PC-3 (cell line): ENCODE measurements at regions not wholly inside any gene's neighbourhood (a gene's known extent, or its start where the extent isn't known, plus 50 kb on each side); places are given as distances from the start of the nearest gene placed in this dataset.

Source experiments
- EZH2 ChIP-seq: fragments of 300-600 bp; sonication (generic); IDR thresholded peaks from one replicate; pipeline ENCODE4 v1.6.1; 2017; ENCODE audit warnings: antibody characterized with exemption, mild to moderate bottlenecking, low read length; ENCODE audit not compliant: unreplicated experiment
- EZH2phosphoT487 ChIP-seq: fragments of 300-600 bp; sonication (generic); IDR thresholded peaks from 2 replicates; pipeline ENCODE4 v1.6.1; 2018; ENCODE audit warnings: mild to moderate bottlenecking, antibody characterized with exemption, low read length, borderline replicate concordance
- TF ChIP-seq, protein P1 (sequence below): fragments of 300-600 bp; sonication (generic); conservative IDR thresholded peaks from 2 replicates; pipeline ENCODE4 v1.5.1; 2017; ENCODE audit warnings: antibody characterized with exemption, low read depth, mild to moderate bottlenecking, low read length

GRCh38 chr5:6868575-6869215 lies 155.5 kb downstream of the TENT4A start:
- TF ChIP-seq, protein P1, sequence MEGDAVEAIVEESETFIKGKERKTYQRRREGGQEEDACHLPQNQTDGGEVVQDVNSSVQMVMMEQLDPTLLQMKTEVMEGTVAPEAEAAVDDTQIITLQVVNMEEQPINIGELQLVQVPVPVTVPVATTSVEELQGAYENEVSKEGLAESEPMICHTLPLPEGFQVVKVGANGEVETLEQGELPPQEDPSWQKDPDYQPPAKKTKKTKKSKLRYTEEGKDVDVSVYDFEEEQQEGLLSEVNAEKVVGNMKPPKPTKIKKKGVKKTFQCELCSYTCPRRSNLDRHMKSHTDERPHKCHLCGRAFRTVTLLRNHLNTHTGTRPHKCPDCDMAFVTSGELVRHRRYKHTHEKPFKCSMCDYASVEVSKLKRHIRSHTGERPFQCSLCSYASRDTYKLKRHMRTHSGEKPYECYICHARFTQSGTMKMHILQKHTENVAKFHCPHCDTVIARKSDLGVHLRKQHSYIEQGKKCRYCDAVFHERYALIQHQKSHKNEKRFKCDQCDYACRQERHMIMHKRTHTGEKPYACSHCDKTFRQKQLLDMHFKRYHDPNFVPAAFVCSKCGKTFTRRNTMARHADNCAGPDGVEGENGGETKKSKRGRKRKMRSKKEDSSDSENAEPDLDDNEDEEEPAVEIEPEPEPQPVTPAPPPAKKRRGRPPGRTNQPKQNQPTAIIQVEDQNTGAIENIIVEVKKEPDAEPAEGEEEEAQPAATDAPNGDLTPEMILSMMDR = no peak
- TF ChIP-seq EZH2 (no peak), EZH2phosphoT487 (no peak)
